Testis (tissue), 2 donors: ENCODE measurements at regions not wholly inside any gene's neighbourhood (a gene's known extent, or its start where the extent isn't known, plus 50 kb on each side); places are given as distances from the start of the nearest gene placed in this dataset.

ENCODE experiments used
- DNase-seq: peaks from one replicate; pipeline ENCODE4 v3.0.0-alpha.2; 2019
- H3K27ac ChIP-seq, 2 donors: fragments of 200-600 bp; sonication (generic); one replicate each; pipeline ENCODE4 v1.5.1; 2019
- H3K27me3 ChIP-seq: fragments of 200-600 bp; sonication (generic); one replicate; pipeline ENCODE4 v1.5.1; 2019
- H3K36me3 ChIP-seq: fragments of 200-600 bp; sonication (generic); one replicate; pipeline ENCODE4 v1.5.1; 2017; ENCODE audit warnings: low read depth; ENCODE audit errors: missing control alignments
- H3K4me1 ChIP-seq: fragments of 200-600 bp; sonication (generic); one replicate; pipeline ENCODE4 v1.5.1; 2019
- H3K4me3 ChIP-seq, 2 donors: fragments of 200-600 bp; sonication (generic); one replicate each; pipeline ENCODE4 v1.5.1; 2017 to 2019
- H3K9me3 ChIP-seq: fragments of 200-600 bp; sonication (generic); one replicate; pipeline ENCODE4 v1.5.1; 2017
- POLR2A ChIP-seq: fragments of 450-650 bp; IDR thresholded peaks from one replicate; pipeline ENCODE4 v1.6.1; 2017; ENCODE audit warnings: antibody characterized with exemption, mild to moderate bottlenecking, moderate library complexity
- WGBS, 2 donors: methylation state at CpG; one replicate each; pipeline ENCODE4 v1.1.5; 2018; 5-methylcytosine and 5-hydroxymethylcytosine counted together
- intact Hi-C: fragments of 100-400 bp; cut with DNase I; formaldehyde crosslinking; loops from one replicate; pipeline ENCODE4 v1.15.1; 2023; ENCODE audit warnings: low total_unique reads
- TF ChIP-seq, protein P1 (sequence below), 3 experiments: fragments of 450-650 bp in 2 of 3; fragments of 200-600 bp in 1 of 3; sonication (generic) in 1 of 3; IDR thresholded peaks; one replicate each; pipeline ENCODE4 v1.5.1; 2016 to 2019; ENCODE audit warnings: antibody characterized with exemption in 3 of 3, mild to moderate bottlenecking in 2 of 3, moderate library complexity in 1 of 3

DNA sequence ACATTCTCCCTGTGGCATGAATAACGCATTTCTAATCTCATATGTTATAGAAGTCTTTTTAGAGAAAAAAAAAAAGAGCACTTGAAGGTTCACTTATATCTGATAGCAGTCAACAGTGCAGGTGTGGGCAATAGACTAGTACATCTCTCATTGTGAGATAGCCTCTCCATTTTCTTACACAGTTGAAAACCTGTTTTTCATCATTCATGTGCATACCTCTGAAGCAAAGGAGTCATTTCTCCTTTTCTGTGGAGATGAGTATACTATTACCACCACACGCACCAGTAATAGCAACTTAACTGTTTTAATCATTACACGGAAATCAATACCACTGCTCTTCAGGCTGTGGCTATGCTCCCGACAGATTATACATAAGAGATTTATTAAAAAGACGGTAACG is 1653.3 kb upstream of the TMEFF2 start:
- no peak overlapping the region for H3K27ac ChIP-seq
- no peaks in the 10 kb centered on the region for H3K36me3 ChIP-seq
- intact Hi-C loops, result no loop called here
- 93% methylated on average over 6 of the region's 6 CpGs for WGBS, 2 donors
- H3K4me3 ChIP-seq, result no peak overlapping the region
- H3K4me1 ChIP-seq, result no peaks in the 10 kb centered on the region
- H3K27me3 ChIP-seq, result no peaks in the 10 kb centered on the region
- no peaks in the 10 kb centered on the region for H3K9me3 ChIP-seq
- TF ChIP-seq, protein P1, sequence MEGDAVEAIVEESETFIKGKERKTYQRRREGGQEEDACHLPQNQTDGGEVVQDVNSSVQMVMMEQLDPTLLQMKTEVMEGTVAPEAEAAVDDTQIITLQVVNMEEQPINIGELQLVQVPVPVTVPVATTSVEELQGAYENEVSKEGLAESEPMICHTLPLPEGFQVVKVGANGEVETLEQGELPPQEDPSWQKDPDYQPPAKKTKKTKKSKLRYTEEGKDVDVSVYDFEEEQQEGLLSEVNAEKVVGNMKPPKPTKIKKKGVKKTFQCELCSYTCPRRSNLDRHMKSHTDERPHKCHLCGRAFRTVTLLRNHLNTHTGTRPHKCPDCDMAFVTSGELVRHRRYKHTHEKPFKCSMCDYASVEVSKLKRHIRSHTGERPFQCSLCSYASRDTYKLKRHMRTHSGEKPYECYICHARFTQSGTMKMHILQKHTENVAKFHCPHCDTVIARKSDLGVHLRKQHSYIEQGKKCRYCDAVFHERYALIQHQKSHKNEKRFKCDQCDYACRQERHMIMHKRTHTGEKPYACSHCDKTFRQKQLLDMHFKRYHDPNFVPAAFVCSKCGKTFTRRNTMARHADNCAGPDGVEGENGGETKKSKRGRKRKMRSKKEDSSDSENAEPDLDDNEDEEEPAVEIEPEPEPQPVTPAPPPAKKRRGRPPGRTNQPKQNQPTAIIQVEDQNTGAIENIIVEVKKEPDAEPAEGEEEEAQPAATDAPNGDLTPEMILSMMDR (IDR thresholded peaks at IDR 0.05), result no peak
- no peak for TF ChIP-seq POLR2A
- no peak for DNase-seq

- no peak overlapping the region for H3K4me3 ChIP-seq
- 62 to 65% methylated on average over 3 of the region's 3 CpGs for WGBS, 2 donors
- DNase-seq, result no peak
- no peak overlapping the region for H3K27ac ChIP-seq
- no peaks in the 10 kb centered on the region for H3K4me1 ChIP-seq
- intact Hi-C loops, result no loop called here
- no peaks in the 10 kb centered on the region for H3K9me3 ChIP-seq
- TF ChIP-seq POLR2A, result no peak
- TF ChIP-seq, protein P1 (IDR thresholded peaks at IDR 0.05), result no peak
- no peaks in the 10 kb centered on the region for H3K36me3 ChIP-seq
- H3K27me3 ChIP-seq, result no peaks in the 10 kb centered on the region
Measured at GRCh38 chr2:193847130-193847529, 1652.4 kb upstream of the TMEFF2 start.

DNA sequence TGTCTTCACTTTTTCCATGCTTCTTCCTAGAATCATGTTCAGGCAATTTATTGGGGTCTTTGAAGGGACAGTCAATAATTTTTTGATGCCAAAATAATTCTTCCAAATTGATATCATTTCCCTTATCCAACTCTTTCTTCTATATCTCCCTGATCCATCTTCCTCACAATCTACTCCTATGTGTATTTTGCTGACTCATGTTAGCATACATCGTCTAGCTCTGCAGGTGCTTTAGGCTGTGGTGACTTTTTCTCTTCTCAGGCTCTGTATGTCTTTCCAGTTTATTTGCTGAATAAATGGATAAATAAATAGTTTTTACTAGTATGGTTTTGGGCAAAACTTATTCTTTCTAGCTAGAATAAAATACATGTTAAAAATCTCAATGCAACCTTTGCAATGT is 1650.9 kb upstream of the TMEFF2 start:
- Histone ChIP-seq H3K27me3 (no peaks in the 10 kb centered on the region), H3K4me1 (no peaks in the 10 kb centered on the region), H3K4me3 (no peak overlapping the region), H3K9me3 (no peaks in the 10 kb centered on the region), H3K27ac (no peak overlapping the region), H3K36me3 (no peaks in the 10 kb centered on the region)
- intact Hi-C loops, result no loop called here
- WGBS, 2 donors, result 90 to 95% methylated on average over 1 of the region's 1 CpG
- TF ChIP-seq, protein P1 (IDR thresholded peaks at IDR 0.05), result no peak
- no peak for TF ChIP-seq POLR2A
- no peak for DNase-seq

DNA sequence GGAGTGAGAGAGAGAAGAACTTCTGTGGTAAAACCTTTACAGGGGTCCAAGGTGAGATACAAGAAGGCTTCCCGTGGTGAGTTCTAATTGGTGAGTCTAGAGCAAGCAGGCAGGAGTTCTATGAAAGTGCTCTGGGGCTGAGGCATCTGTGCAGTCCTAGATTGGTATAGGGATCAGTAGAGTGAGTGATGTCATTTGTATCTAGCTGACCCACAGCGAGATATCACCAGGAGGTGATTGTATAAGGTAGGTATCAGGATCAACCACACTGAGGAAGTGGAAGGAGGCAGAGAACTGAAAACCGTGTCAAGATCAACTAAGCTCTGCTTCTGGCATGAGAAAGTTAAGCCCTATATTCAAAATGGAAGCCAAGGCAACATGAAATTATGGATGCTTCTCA is 1648.9 kb upstream of the TMEFF2 start:
- no peak for DNase-seq
- no peak for TF ChIP-seq POLR2A
- TF ChIP-seq, protein P1 (IDR thresholded peaks at IDR 0.05), result no peak
- intact Hi-C loops, result no loop called here
- H3K27me3 ChIP-seq, result no peaks in the 10 kb centered on the region
- no peaks in the 10 kb centered on the region for H3K9me3 ChIP-seq
- no peak overlapping the region for H3K4me3 ChIP-seq
- H3K27ac ChIP-seq, result no peak overlapping the region
- WGBS, 2 donors, result 78 to 83% methylated on average over 3 of the region's 3 CpGs
- no peaks in the 10 kb centered on the region for H3K36me3 ChIP-seq
- H3K4me1 ChIP-seq, result no peaks in the 10 kb centered on the region

- Histone ChIP-seq H3K36me3 (no peaks in the 10 kb centered on the region), H3K27me3 (no peaks in the 10 kb centered on the region), H3K4me1 (no peaks in the 10 kb centered on the region), H3K9me3 (no peaks in the 10 kb centered on the region), H3K4me3 (no peak overlapping the region), H3K27ac (no peak overlapping the region)
- WGBS, 2 donors, result 55 to 58% methylated on average over 3 of the region's 3 CpGs
- no peak for DNase-seq
- no peak for TF ChIP-seq POLR2A
- TF ChIP-seq, protein P1 (IDR thresholded peaks at IDR 0.05), result no peak
- intact Hi-C loops, result no loop called here
Measured at GRCh38 chr2:193841384-193842150, 1646.8 kb upstream of the TMEFF2 start.
